ENCODE measurements at regions not wholly inside any gene's neighbourhood (a gene's known extent, or its start where the extent isn't known, plus 50 kb on each side); places are given as distances from the start of the nearest gene placed in this dataset.
"Not testable (repeated sequence)": the region's sequence is repeated elsewhere in the genome, so short reads cannot be mapped to it uniquely, and the experiment has no call there.

GRCh38 chr12:90823859-90824258 lies 131.1 kb downstream of the CCER1 start:
- ChIA-PET CTCF (no interaction called here), POLR2A (no interaction called here)
- no peaks in the 10 kb centered on the region for H3K9me3 Mint-ChIP-seq (ENCODE audit: insufficient read depth)
- no peak overlapping the region for H3K4me3 Mint-ChIP-seq
- no peak for ATAC-seq
- H3K27ac Mint-ChIP-seq = no peak overlapping the region
- H3K27me3 Mint-ChIP-seq (ENCODE audit: low read depth) = no peaks in the 10 kb centered on the region
- H3K4me1 Mint-ChIP-seq (ENCODE audit: low read depth) = no peaks in the 10 kb centered on the region
- H3K36me3 Mint-ChIP-seq (ENCODE audit: low read depth) = no peaks in the 10 kb centered on the region
- no peak for DNase-seq

- Mint-ChIP-seq H3K36me3 (ENCODE audit: low read depth) (no peaks in the 10 kb centered on the region), H3K27ac (no peak overlapping the region), H3K4me1 (ENCODE audit: low read depth) (no peaks in the 10 kb centered on the region), H3K4me3 (no peak overlapping the region), H3K27me3 (ENCODE audit: low read depth) (no peaks in the 10 kb centered on the region), H3K9me3 (ENCODE audit: insufficient read depth) (no peaks in the 10 kb centered on the region)
- no peak for ATAC-seq
- ChIA-PET CTCF (no interaction called here), POLR2A (no interaction called here)
- DNase-seq = no peak
These were observed 135.3 kb downstream of the CCER1 start for GRCh38 chr12:90819709-90820108.

GRCh38 chr12:90816353-90817089 lies 138.5 kb downstream of the CCER1 start:
- H3K27me3 Mint-ChIP-seq (ENCODE audit: low read depth) = no peaks in the 10 kb centered on the region
- ChIA-PET CTCF (no interaction called here), POLR2A (no interaction called here)
- no peaks in the 10 kb centered on the region for H3K36me3 Mint-ChIP-seq (ENCODE audit: low read depth)
- no peak for DNase-seq
- no peak overlapping the region for H3K4me3 Mint-ChIP-seq
- no peak overlapping the region for H3K27ac Mint-ChIP-seq
- no peaks in the 10 kb centered on the region for H3K4me1 Mint-ChIP-seq (ENCODE audit: low read depth)
- H3K9me3 Mint-ChIP-seq (ENCODE audit: insufficient read depth) = no peaks in the 10 kb centered on the region
- ATAC-seq = no peak

- no peaks in the 10 kb centered on the region for H3K27me3 Mint-ChIP-seq (ENCODE audit: low read depth)
- no peak for ATAC-seq
These were observed 145.0 kb downstream of the CCER1 start for GRCh38 chr12:90809940-90810339.

GRCh38 chr12:90808568-90808967 lies 146.4 kb downstream of the CCER1 start:
- DNase-seq = no peak
- H3K27ac Mint-ChIP-seq = no peak overlapping the region
- no peaks in the 10 kb centered on the region for H3K9me3 Mint-ChIP-seq (ENCODE audit: insufficient read depth)
- POLR2A ChIA-PET = no interaction called here
- ATAC-seq = no peak
- CTCF ChIA-PET = no interaction called here
- H3K4me1 Mint-ChIP-seq (ENCODE audit: low read depth) = no peaks in the 10 kb centered on the region
- no peaks in the 10 kb centered on the region for H3K36me3 Mint-ChIP-seq (ENCODE audit: low read depth)
- H3K27me3 Mint-ChIP-seq (ENCODE audit: low read depth) = no peaks in the 10 kb centered on the region
- no peak overlapping the region for H3K4me3 Mint-ChIP-seq

More at GRCh38 chr12:90809940-90810339, 145.0 kb downstream of the CCER1 start:
- no peaks in the 10 kb centered on the region for H3K9me3 Mint-ChIP-seq (ENCODE audit: insufficient read depth)
- ChIA-PET CTCF (no interaction called here), POLR2A (no interaction called here)
- DNase-seq = no peak
- H3K27ac Mint-ChIP-seq = no peak overlapping the region
- no peaks in the 10 kb centered on the region for H3K4me1 Mint-ChIP-seq (ENCODE audit: low read depth)
- no peaks in the 10 kb centered on the region for H3K36me3 Mint-ChIP-seq (ENCODE audit: low read depth)
- no peak overlapping the region for H3K4me3 Mint-ChIP-seq

- Mint-ChIP-seq H3K4me3 (no peak overlapping the region), H3K4me1 (ENCODE audit: low read depth) (no peaks in the 10 kb centered on the region), H3K9me3 (ENCODE audit: insufficient read depth) (no peaks in the 10 kb centered on the region)
These were observed 152.2 kb downstream of the CCER1 start for GRCh38 chr12:90802727-90803126.

GRCh38 chr12:90801776-90802175 lies 153.2 kb downstream of the CCER1 start:
- DNase-seq = no peak
- no peaks in the 10 kb centered on the region for H3K4me1 Mint-ChIP-seq (ENCODE audit: low read depth)
- no peaks in the 10 kb centered on the region for H3K9me3 Mint-ChIP-seq (ENCODE audit: insufficient read depth)
- ChIA-PET CTCF (no interaction called here), POLR2A (interaction anchor here (0.6 kb wide), 1 partner anchor 131 kb away, joined by 3 read pairs; no protein-coding TSS in a partner anchor)
- no peak overlapping the region for H3K27ac Mint-ChIP-seq
- ATAC-seq = no peak
- no peaks in the 10 kb centered on the region for H3K36me3 Mint-ChIP-seq (ENCODE audit: low read depth)
- no peaks in the 10 kb centered on the region for H3K27me3 Mint-ChIP-seq (ENCODE audit: low read depth)
- H3K4me3 Mint-ChIP-seq = no peak overlapping the region

More at GRCh38 chr12:90802727-90803126, 152.2 kb downstream of the CCER1 start:
- ATAC-seq = no peak
- DNase-seq = no peak
- Mint-ChIP-seq H3K36me3 (ENCODE audit: low read depth) (no peaks in the 10 kb centered on the region), H3K27me3 (ENCODE audit: low read depth) (no peaks in the 10 kb centered on the region), H3K27ac (no peak overlapping the region)
- POLR2A ChIA-PET = no interaction called here
- CTCF ChIA-PET = no interaction called here

GRCh38 chr12:90794212-90794611 lies 160.8 kb downstream of the CCER1 start:
- Mint-ChIP-seq H3K36me3 (ENCODE audit: low read depth) (no peaks in the 10 kb centered on the region), H3K4me1 (ENCODE audit: low read depth) (no peaks in the 10 kb centered on the region), H3K4me3 (no peak overlapping the region), H3K9me3 (ENCODE audit: insufficient read depth) (no peaks in the 10 kb centered on the region), H3K27ac (no peak overlapping the region), H3K27me3 (ENCODE audit: low read depth) (no peaks in the 10 kb centered on the region)
- ATAC-seq = no peak
- DNase-seq = no peak
- ChIA-PET CTCF (no interaction called here), POLR2A (no interaction called here)

GRCh38 chr12:90792718-90793117 lies 162.3 kb downstream of the CCER1 start:
- ATAC-seq; H3K4me1 Mint-ChIP-seq (ENCODE audit: low read depth); POLR2A ChIA-PET; H3K27ac Mint-ChIP-seq; H3K9me3 Mint-ChIP-seq (ENCODE audit: insufficient read depth); H3K27me3 Mint-ChIP-seq (ENCODE audit: low read depth); H3K4me3 Mint-ChIP-seq; CTCF ChIA-PET; H3K36me3 Mint-ChIP-seq (ENCODE audit: low read depth); DNase-seq: not testable (repeated sequence)

GRCh38 chr12:90791445-90791844 lies 163.5 kb downstream of the CCER1 start:
- CTCF ChIA-PET = no interaction called here
- no peak overlapping the region for H3K4me3 Mint-ChIP-seq
- no peaks in the 10 kb centered on the region for H3K27me3 Mint-ChIP-seq (ENCODE audit: low read depth)
- H3K27ac Mint-ChIP-seq = no peak overlapping the region
- H3K4me1 Mint-ChIP-seq (ENCODE audit: low read depth) = no peaks in the 10 kb centered on the region
- ATAC-seq = no peak
- H3K9me3 Mint-ChIP-seq (ENCODE audit: insufficient read depth) = no peaks in the 10 kb centered on the region
- H3K36me3 Mint-ChIP-seq (ENCODE audit: low read depth) = no peaks in the 10 kb centered on the region
- POLR2A ChIA-PET = no interaction called here
- DNase-seq = no peak

GRCh38 chr12:90790747-90791146 lies 164.2 kb downstream of the CCER1 start:
- H3K4me1 Mint-ChIP-seq (ENCODE audit: low read depth) = no peaks in the 10 kb centered on the region
- ATAC-seq = no peak

GRCh38 chr12:90773491-90773890 lies 181.5 kb downstream of the CCER1 start:
- ChIA-PET CTCF (no interaction called here), POLR2A (no interaction called here)
- DNase-seq (no peak), ATAC-seq (no peak)
- Mint-ChIP-seq H3K4me1 (ENCODE audit: low read depth) (no peaks in the 10 kb centered on the region), H3K36me3 (ENCODE audit: low read depth) (no peaks in the 10 kb centered on the region), H3K27me3 (ENCODE audit: low read depth) (no peaks in the 10 kb centered on the region), H3K4me3 (no peak overlapping the region), H3K27ac (no peak overlapping the region), H3K9me3 (ENCODE audit: insufficient read depth) (no peaks in the 10 kb centered on the region)

More at GRCh38 chr12:90790747-90791146, 164.2 kb downstream of the CCER1 start:
- Mint-ChIP-seq H3K36me3 (ENCODE audit: low read depth) (no peaks in the 10 kb centered on the region), H3K27me3 (ENCODE audit: low read depth) (no peaks in the 10 kb centered on the region), H3K27ac (no peak overlapping the region), H3K9me3 (ENCODE audit: insufficient read depth) (no peaks in the 10 kb centered on the region), H3K4me3 (no peak overlapping the region)
- DNase-seq = no peak
- ChIA-PET POLR2A (no interaction called here), CTCF (no interaction called here)

GRCh38 chr12:90770861-90771260 lies 184.1 kb downstream of the CCER1 start:
- POLR2A ChIA-PET = no interaction called here
- no peaks in the 10 kb centered on the region for H3K9me3 Mint-ChIP-seq (ENCODE audit: insufficient read depth)
- ATAC-seq = no peak
- no peaks in the 10 kb centered on the region for H3K27me3 Mint-ChIP-seq (ENCODE audit: low read depth)
- H3K27ac Mint-ChIP-seq = no peak overlapping the region
- H3K4me3 Mint-ChIP-seq = no peak overlapping the region
- DNase-seq = no peak
- H3K4me1 Mint-ChIP-seq (ENCODE audit: low read depth) = no peaks in the 10 kb centered on the region
- CTCF ChIA-PET = no interaction called here
- H3K36me3 Mint-ChIP-seq (ENCODE audit: low read depth) = no peaks in the 10 kb centered on the region
